ENCODE measurements at regions not wholly inside any gene's neighbourhood (a gene's known extent, or its start where the extent isn't known, plus 50 kb on each side); places are given as distances from the start of the nearest gene placed in this dataset.
"Not testable (repeated sequence)": the region's sequence is repeated elsewhere in the genome, so short reads cannot be mapped to it uniquely, and the experiment has no call there.

DNA sequence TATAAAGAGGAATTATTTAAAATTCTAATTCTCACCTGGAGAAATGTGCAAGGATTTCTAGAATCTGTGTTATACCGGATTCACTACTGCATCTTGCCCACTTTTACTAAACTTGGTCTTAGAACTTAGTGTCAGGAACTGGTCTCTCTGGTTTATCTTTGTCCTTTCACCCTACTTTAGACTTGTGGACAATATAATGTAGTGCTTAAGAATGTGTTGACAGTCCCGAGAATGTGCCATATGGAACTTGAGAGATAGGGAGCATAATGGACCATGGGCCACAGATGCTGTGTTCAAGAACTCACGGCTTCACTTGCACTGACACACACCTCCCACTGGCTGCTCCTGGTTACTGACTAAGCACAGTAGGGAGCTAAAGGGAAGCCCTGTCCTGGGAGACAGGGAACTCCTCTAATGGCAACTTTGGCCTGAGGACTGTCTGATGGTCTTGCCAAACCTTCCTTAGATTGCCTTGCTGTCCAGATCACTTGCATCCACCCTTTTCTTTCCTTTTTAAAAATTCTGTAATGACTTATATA, 476.0 kb upstream of the CHD1 start:
- H3K9ac ChIP-seq (ENCODE audit: insufficient read depth in 1 of 2, low read length in 2 of 2); H3K36me3 ChIP-seq (ENCODE audit: control insufficient read depth in 4 of 4, insufficient read depth in 4 of 4, low read length in 4 of 4); DNase-seq; ATAC-seq (ENCODE audit: insufficient read depth, low FRiP score); H3K4me1 ChIP-seq (ENCODE audit: control insufficient read depth in 5 of 5, insufficient read depth in 5 of 5, low read length in 5 of 5); H3K4me3 ChIP-seq; H3K27me3 ChIP-seq (ENCODE audit: control insufficient read depth in 3 of 3, insufficient read depth in 3 of 3, low read length in 2 of 3); H3K27ac ChIP-seq (ENCODE audit: low read depth in 1 of 2, low read length in 1 of 2); H3K9me3 ChIP-seq (ENCODE audit: control insufficient read depth in 4 of 4, insufficient read depth in 3 of 4, low read length in 3 of 4): not testable (repeated sequence)
- WGBS, 2 donors, result 70 to 85% methylated on average over 2 to 3 of the region's 3 CpGs

DNA sequence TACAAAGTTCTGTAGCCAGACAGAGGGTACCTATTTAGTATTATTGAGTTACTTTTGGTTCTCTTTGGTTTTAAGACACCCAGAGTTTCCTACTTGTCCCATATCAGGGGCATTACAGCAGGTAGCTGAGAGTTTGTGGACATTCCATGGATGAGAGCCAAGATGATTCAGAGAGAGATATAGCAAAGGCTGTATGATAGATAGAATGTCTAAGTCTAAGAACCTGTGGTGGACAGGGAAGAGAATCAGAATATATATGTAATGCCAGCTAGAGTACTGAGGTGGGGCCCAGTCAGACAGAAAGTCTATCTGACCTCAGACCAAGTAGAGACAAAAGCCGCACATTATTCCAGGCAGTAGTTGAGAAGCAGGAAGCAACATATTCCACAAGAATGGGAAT, 471.8 kb upstream of the CHD1 start:
- not testable (repeated sequence) for DNase-seq; H3K4me1 ChIP-seq (ENCODE audit: control insufficient read depth in 5 of 5, insufficient read depth in 5 of 5, low read length in 5 of 5); ATAC-seq (ENCODE audit: insufficient read depth, low FRiP score); H3K36me3 ChIP-seq (ENCODE audit: control insufficient read depth in 4 of 4, insufficient read depth in 4 of 4, low read length in 4 of 4); H3K27ac ChIP-seq (ENCODE audit: low read depth in 1 of 2, low read length in 1 of 2); H3K9me3 ChIP-seq (ENCODE audit: control insufficient read depth in 4 of 4, insufficient read depth in 3 of 4, low read length in 3 of 4); H3K4me3 ChIP-seq; H3K27me3 ChIP-seq (ENCODE audit: control insufficient read depth in 3 of 3, insufficient read depth in 3 of 3, low read length in 2 of 3); H3K9ac ChIP-seq (ENCODE audit: insufficient read depth in 1 of 2, low read length in 2 of 2)
- WGBS, 2 donors, result 85 to 91% methylated on average over 1 of the region's 1 CpG

DNA sequence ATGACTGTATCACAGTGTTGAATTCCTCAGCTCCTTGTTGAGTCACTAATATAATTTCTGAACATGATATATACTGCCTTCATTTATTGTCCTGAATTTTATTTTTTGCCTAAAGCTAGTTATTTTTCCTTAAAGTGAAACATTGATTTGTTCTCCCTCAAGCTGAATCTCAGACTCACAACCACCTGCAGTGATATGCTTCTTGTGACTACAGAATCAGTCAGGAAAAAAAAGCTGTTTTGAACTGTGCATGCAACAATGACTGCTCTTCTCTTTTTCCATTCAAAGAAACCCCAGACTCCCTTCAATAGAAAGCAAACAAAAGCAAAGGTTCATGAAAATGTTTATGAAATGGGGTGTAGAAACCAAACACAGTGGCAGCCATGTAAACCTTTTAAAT, 470.2 kb upstream of the CHD1 start:
- H3K27me3 ChIP-seq (ENCODE audit: control insufficient read depth in 3 of 3, insufficient read depth in 3 of 3, low read length in 2 of 3), result no peaks in the 10 kb centered on the region
- no peak overlapping the region for H3K4me3 ChIP-seq
- H3K4me1 ChIP-seq (ENCODE audit: control insufficient read depth in 5 of 5, insufficient read depth in 5 of 5, low read length in 5 of 5), result no peaks in the 10 kb centered on the region
- no peaks in the 10 kb centered on the region for H3K9me3 ChIP-seq (ENCODE audit: control insufficient read depth in 4 of 4, insufficient read depth in 3 of 4, low read length in 3 of 4)
- no peaks in the 10 kb centered on the region for H3K36me3 ChIP-seq (ENCODE audit: control insufficient read depth in 4 of 4, insufficient read depth in 4 of 4, low read length in 4 of 4)
- DNase-seq, result no peak
- no peak overlapping the region for H3K27ac ChIP-seq (ENCODE audit: low read depth in 1 of 2, low read length in 1 of 2)
- no peak overlapping the region for H3K9ac ChIP-seq (ENCODE audit: insufficient read depth in 1 of 2, low read length in 2 of 2)
- no peak for ATAC-seq (ENCODE audit: insufficient read depth, low FRiP score)
- TF ChIP-seq, protein P1, sequence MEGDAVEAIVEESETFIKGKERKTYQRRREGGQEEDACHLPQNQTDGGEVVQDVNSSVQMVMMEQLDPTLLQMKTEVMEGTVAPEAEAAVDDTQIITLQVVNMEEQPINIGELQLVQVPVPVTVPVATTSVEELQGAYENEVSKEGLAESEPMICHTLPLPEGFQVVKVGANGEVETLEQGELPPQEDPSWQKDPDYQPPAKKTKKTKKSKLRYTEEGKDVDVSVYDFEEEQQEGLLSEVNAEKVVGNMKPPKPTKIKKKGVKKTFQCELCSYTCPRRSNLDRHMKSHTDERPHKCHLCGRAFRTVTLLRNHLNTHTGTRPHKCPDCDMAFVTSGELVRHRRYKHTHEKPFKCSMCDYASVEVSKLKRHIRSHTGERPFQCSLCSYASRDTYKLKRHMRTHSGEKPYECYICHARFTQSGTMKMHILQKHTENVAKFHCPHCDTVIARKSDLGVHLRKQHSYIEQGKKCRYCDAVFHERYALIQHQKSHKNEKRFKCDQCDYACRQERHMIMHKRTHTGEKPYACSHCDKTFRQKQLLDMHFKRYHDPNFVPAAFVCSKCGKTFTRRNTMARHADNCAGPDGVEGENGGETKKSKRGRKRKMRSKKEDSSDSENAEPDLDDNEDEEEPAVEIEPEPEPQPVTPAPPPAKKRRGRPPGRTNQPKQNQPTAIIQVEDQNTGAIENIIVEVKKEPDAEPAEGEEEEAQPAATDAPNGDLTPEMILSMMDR (IDR thresholded peaks at IDR 0.05; ENCODE audit: control extremely low read depth, extremely low read depth), result no peak

DNA sequence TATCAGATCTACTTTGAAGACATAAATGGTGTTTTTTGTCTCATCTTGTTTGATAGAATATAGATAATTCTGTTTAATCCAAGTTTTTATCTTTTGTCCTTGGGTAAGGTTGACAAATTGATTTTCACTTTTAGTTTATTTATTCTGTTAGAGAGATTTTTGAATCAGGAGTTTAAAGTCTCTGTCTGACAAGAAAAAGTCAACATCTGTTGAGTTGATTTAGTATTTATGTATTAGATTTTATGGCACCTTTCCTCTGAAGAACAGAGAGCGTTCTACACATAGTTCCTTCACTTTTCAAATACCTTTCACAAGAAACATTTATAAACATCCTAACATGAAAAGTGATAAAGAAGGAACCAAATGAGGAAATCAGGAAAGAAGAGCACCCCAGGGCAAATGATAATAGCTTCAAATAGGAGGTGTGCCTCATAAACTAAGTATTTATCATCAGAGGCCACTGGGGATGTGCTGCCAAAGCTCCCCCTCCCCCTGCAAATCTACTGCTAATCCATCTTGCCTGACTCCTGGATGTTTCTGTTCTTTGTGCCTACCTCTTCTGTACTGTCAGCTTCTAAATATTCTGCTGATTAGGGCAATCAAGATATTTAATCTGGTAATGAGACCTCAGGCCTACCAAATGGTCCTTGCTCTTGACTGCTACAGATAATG, 457.7 kb upstream of the CHD1 start:
- 74 to 80% methylated on average over 1 of the region's 1 CpG for WGBS, 2 donors
- Histone ChIP-seq H3K27me3 (ENCODE audit: control insufficient read depth in 3 of 3, insufficient read depth in 3 of 3, low read length in 2 of 3) (no peaks in the 10 kb centered on the region), H3K9ac (ENCODE audit: insufficient read depth in 1 of 2, low read length in 2 of 2) (no peak overlapping the region), H3K4me3 (no peak overlapping the region), H3K27ac (ENCODE audit: low read depth in 1 of 2, low read length in 1 of 2) (no peak overlapping the region), H3K4me1 (ENCODE audit: control insufficient read depth in 5 of 5, insufficient read depth in 5 of 5, low read length in 5 of 5) (no peaks in the 10 kb centered on the region), H3K9me3 (ENCODE audit: control insufficient read depth in 4 of 4, insufficient read depth in 3 of 4, low read length in 3 of 4) (peaks cover 0 to 5% (median under 1%) of the 10 kb centered on the region in 4 donors), H3K36me3 (ENCODE audit: control insufficient read depth in 4 of 4, insufficient read depth in 4 of 4, low read length in 4 of 4) (no peaks in the 10 kb centered on the region)
- no peak for DNase-seq
- ATAC-seq (ENCODE audit: insufficient read depth, low FRiP score), result no peak
- TF ChIP-seq, protein P1 (IDR thresholded peaks at IDR 0.05; ENCODE audit: control extremely low read depth, extremely low read depth), result no peak

All from lung (tissue), 11 donors.